Gastrocnemius medialis (tissue), 4 donors: ENCODE measurements at regions not wholly inside any gene's neighbourhood (a gene's known extent, or its start where the extent isn't known, plus 50 kb on each side); places are given as distances from the start of the nearest gene placed in this dataset.

ENCODE experiments used
- ATAC-seq, 2 donors: fragments of 150-250 bp; one replicate each; pipeline ENCODE4 v1.9.1; 2016
- DNase-seq, 2 donors: peaks; one replicate each; pipeline ENCODE4 v3.0.0-alpha.2; 2019
- H3K27ac ChIP-seq, 4 donors: fragments of 200-600 bp; sonication (generic); 1 replicate in 1 of 4; 2 replicates in 3 of 4; pipeline ENCODE4 v1.5.1; 2016 to 2018; ENCODE audit warnings: mild to moderate bottlenecking in 2 of 4, moderate library complexity in 1 of 4
- H3K27me3 ChIP-seq, 3 donors: fragments of 200-600 bp; sonication (generic) in 2 of 3; 1 replicate in 1 of 3; 2 replicates in 2 of 3; pipeline versions ENCODE4 v1.5.1 to v1.6.0; 2016 to 2019; ENCODE audit warnings: mild to moderate bottlenecking in 1 of 3, moderate library complexity in 1 of 3
- H3K36me3 ChIP-seq, 2 donors: fragments of 200-600 bp; sonication (generic) in 1 of 2; one replicate each; pipeline ENCODE4 v1.5.1; 2017 to 2018
- H3K4me1 ChIP-seq, 2 donors: fragments of 200-600 bp; sonication (generic) in 1 of 2; one replicate each; pipeline ENCODE4 v1.5.1; 2016 to 2017; ENCODE audit warnings: mild to moderate bottlenecking in 2 of 2
- H3K4me3 ChIP-seq, 4 donors: fragments of 200-600 bp; sonication (generic) in 3 of 4; 1 replicate in 1 of 4; 2 replicates in 3 of 4; pipeline ENCODE4 v1.5.1; 2016 to 2019; ENCODE audit warnings: mild to moderate bottlenecking in 2 of 4
- H3K9me3 ChIP-seq, 3 donors: fragments of 200-600 bp; sonication (generic) in 2 of 3; 1 replicate in 1 of 3; 2 replicates in 2 of 3; pipeline ENCODE4 v1.5.1; 2016 to 2019
- CTCF ChIP-seq, 5 experiments: fragments of 450-650 bp in 3 of 5; fragments of 200-600 bp in 2 of 5; sonication (generic) in 2 of 5; IDR thresholded peaks in 4 of 5; conservative IDR thresholded peaks in 1 of 5; 1 replicate in 4 of 5; 2 replicates in 1 of 5; pipeline ENCODE4 v1.5.1; 2016 to 2019; ENCODE audit warnings: antibody characterized with exemption in 5 of 5, mild to moderate bottlenecking in 3 of 5, moderate library complexity in 3 of 5
- POLR2A ChIP-seq, 2 donors: fragments of 450-650 bp; IDR thresholded peaks; one replicate each; pipeline ENCODE4 v1.6.1; 2017; ENCODE audit warnings: antibody characterized with exemption in 2 of 2, mild to moderate bottlenecking in 2 of 2, moderate library complexity in 2 of 2
- in situ Hi-C, 4 donors: fragments of 200-750 bp; cut with MboI; loops; one replicate each; pipeline versions ENCODE4 v1.15.0 to v1.8.0; 2017; ENCODE audit warnings: low sequenced_read_pairs in 4 of 4
- intact Hi-C: fragments of 100-400 bp; cut with DNase I; formaldehyde crosslinking; loops from one replicate; pipeline ENCODE4 v1.15.1; 2023; ENCODE audit warnings: low total_unique reads

- in situ Hi-C loops = no loop called here
Measured at GRCh38 chr18:53664575-53664974, 559.9 kb downstream of the MBD2 start.

GRCh38 chr18:53660306-53660705 is 564.2 kb downstream of the MBD2 start:
- Histone ChIP-seq H3K27ac (no peak overlapping the region), H3K9me3 (no peaks in the 10 kb centered on the region), H3K4me1 (no peaks in the 10 kb centered on the region), H3K27me3 (no peaks in the 10 kb centered on the region), H3K4me3 (no peak overlapping the region), H3K36me3 (no peaks in the 10 kb centered on the region)
- intact Hi-C loops = no loop called here
- TF ChIP-seq CTCF (IDR thresholded peaks at IDR 0.05 in 4 of 5, conservative IDR thresholded peaks at IDR 0.05 in 1 of 5) (no peak), POLR2A (IDR thresholded peaks at IDR 0.05) (no peak)
- no peak for DNase-seq
- in situ Hi-C loops = no loop called here
- ATAC-seq = no peak

More at GRCh38 chr18:53664575-53664974, 559.9 kb downstream of the MBD2 start:
- H3K27ac ChIP-seq = no peak overlapping the region
- H3K9me3 ChIP-seq = no peaks in the 10 kb centered on the region
- intact Hi-C loops = no loop called here
- H3K4me1 ChIP-seq = no peaks in the 10 kb centered on the region
- ATAC-seq = no peak
- no peaks in the 10 kb centered on the region for H3K36me3 ChIP-seq
- H3K27me3 ChIP-seq = no peaks in the 10 kb centered on the region
- TF ChIP-seq CTCF (IDR thresholded peaks at IDR 0.05 in 4 of 5, conservative IDR thresholded peaks at IDR 0.05 in 1 of 5) (no peak), POLR2A (IDR thresholded peaks at IDR 0.05) (no peak)
- no peak overlapping the region for H3K4me3 ChIP-seq
- DNase-seq = no peak

- Histone ChIP-seq H3K4me3 (no peak overlapping the region), H3K27me3 (no peaks in the 10 kb centered on the region), H3K27ac (no peak overlapping the region), H3K36me3 (no peaks in the 10 kb centered on the region), H3K9me3 (no peaks in the 10 kb centered on the region), H3K4me1 (no peaks in the 10 kb centered on the region)
- in situ Hi-C loops = no loop called here
- ATAC-seq = no peak
- DNase-seq = no peak
- TF ChIP-seq CTCF (IDR thresholded peaks at IDR 0.05 in 4 of 5, conservative IDR thresholded peaks at IDR 0.05 in 1 of 5) = no peak
- TF ChIP-seq POLR2A (IDR thresholded peaks at IDR 0.05) = no peak
- intact Hi-C loops = no loop called here
Measured at GRCh38 chr18:53657257-53657656, 567.2 kb downstream of the MBD2 start.

- Histone ChIP-seq H3K27me3 (no peaks in the 10 kb centered on the region), H3K9me3 (no peaks in the 10 kb centered on the region), H3K27ac (no peak overlapping the region), H3K4me3 (no peak overlapping the region), H3K4me1 (no peaks in the 10 kb centered on the region), H3K36me3 (no peaks in the 10 kb centered on the region)
- intact Hi-C loops (no loop called here), in situ Hi-C loops (no loop called here)
- no peak for TF ChIP-seq POLR2A (IDR thresholded peaks at IDR 0.05)
- TF ChIP-seq CTCF (IDR thresholded peaks at IDR 0.05 in 4 of 5, conservative IDR thresholded peaks at IDR 0.05 in 1 of 5) = no peak
- ATAC-seq (no peak), DNase-seq (no peak)
Measured at GRCh38 chr18:53649621-53650020, 574.8 kb downstream of the MBD2 start.

- ATAC-seq = no peak
- no peak for DNase-seq
- intact Hi-C loops (no loop called here), in situ Hi-C loops (no loop called here)
- Histone ChIP-seq H3K4me3 (no peak overlapping the region), H3K9me3 (no peaks in the 10 kb centered on the region), H3K4me1 (no peaks in the 10 kb centered on the region), H3K36me3 (no peaks in the 10 kb centered on the region), H3K27ac (no peak overlapping the region), H3K27me3 (no peaks in the 10 kb centered on the region)
- TF ChIP-seq POLR2A (IDR thresholded peaks at IDR 0.05) (no peak), CTCF (IDR thresholded peaks at IDR 0.05 in 4 of 5, conservative IDR thresholded peaks at IDR 0.05 in 1 of 5) (no peak)
Measured at GRCh38 chr18:53644799-53645471, 579.5 kb downstream of the MBD2 start.
